Vagina (tissue), 2 donors: ENCODE measurements at regions not wholly inside any gene's neighbourhood (a gene's known extent, or its start where the extent isn't known, plus 50 kb on each side); places are given as distances from the start of the nearest gene placed in this dataset.

ENCODE experiments used
- DNase-seq, 2 donors: peaks; one replicate each; pipeline ENCODE4 v3.0.0-alpha.2; 2017; ENCODE audit errors: extremely low spot score in 2 of 2
- H3K27ac ChIP-seq: fragments of 200-600 bp; sonication (generic); one replicate; pipeline ENCODE4 v1.5.1; 2019
- H3K27me3 ChIP-seq: fragments of 200-600 bp; sonication (generic); one replicate; pipeline ENCODE4 v1.5.1; 2019
- H3K36me3 ChIP-seq, 2 donors: fragments of 200-600 bp; sonication (generic); one replicate each; pipeline ENCODE4 v1.5.1; 2017 to 2019
- H3K4me1 ChIP-seq: fragments of 200-600 bp; sonication (generic); one replicate; pipeline ENCODE4 v1.5.1; 2019
- H3K4me3 ChIP-seq, 2 donors: fragments of 200-600 bp; sonication (generic); 1 replicate in 1 of 2; 2 replicates in 1 of 2; pipeline ENCODE4 v1.5.1; 2016 to 2019
- H3K9me3 ChIP-seq: fragments of 200-600 bp; sonication (generic); one replicate; pipeline ENCODE4 v1.5.1; 2019
- CTCF ChIP-seq, 3 experiments: fragments of 450-650 bp in 2 of 3; fragments of 200-600 bp in 1 of 3; sonication (generic) in 1 of 3; IDR thresholded peaks; one replicate each; pipeline ENCODE4 v1.5.1; 2017 to 2019; ENCODE audit warnings: antibody characterized with exemption in 3 of 3, mild to moderate bottlenecking in 2 of 3, moderate library complexity in 2 of 3
- POLR2A ChIP-seq, 2 donors: fragments of 450-650 bp; IDR thresholded peaks; one replicate each; pipeline ENCODE4 v1.6.1; 2017; ENCODE audit warnings: antibody characterized with exemption in 2 of 2, mild to moderate bottlenecking in 2 of 2, moderate library complexity in 2 of 2
- POLR2AphosphoS5 ChIP-seq, 2 donors: sonication (generic); formaldehyde crosslinking; IDR thresholded peaks; one replicate each; pipeline ENCODE4 v1.9.0; 2017; ENCODE audit warnings: antibody characterized with exemption in 2 of 2, mild to moderate bottlenecking in 2 of 2, low read depth in 1 of 2; ENCODE audit not compliant: insufficient read depth in 1 of 2
- intact Hi-C: fragments of 100-400 bp; cut with DNase I; formaldehyde crosslinking; loops from one replicate; pipeline ENCODE4 v1.15.1; 2023

DNA sequence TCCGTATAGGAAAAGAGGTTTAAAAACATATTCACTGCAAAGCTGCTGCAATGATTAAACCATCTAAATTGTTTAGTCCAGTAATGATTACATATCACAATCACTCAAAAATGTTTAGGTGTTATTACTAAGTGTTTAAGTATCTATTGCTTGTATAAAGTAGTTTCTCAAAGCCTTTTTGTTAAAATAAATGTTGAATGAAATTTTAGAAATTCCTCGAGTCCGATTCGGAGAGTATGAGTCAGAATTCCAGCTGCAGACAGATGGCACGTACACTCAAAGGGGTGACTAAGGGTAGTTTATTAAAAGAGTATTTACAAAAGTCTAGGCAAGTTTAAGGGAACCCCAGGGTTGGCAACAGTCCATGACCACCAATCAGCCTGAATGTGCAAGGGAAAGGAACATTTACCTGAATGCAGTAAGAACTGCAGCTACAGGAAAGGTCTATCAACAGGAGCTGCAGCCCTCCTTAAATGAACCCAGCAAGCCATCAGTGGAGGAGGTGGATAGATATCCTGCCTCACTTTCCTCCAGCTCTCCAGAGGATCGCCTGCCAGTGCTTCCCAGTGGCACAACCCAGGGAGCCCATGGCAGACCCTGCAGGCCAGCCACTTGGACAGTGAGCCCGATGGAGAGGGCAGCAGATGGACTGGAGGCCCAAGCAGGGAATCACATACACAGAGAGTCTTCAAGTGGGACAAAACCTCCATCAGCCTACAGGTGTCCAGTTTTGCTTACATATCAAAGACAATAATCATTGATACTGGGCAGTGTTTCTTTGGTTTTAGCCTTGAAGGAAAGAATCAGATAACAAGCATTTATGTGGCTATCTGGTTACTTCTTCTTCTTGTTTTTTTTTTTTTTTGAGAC is 92.1 kb upstream of the SLC44A3 start:
- no peak for TF ChIP-seq POLR2A (IDR thresholded peaks at IDR 0.05)
- TF ChIP-seq POLR2AphosphoS5 (IDR thresholded peaks at IDR 0.05; ENCODE audit: insufficient read depth in 1 of 2, low read depth in 1 of 2): no peak
- intact Hi-C loops: no loop called here
- H3K4me3 ChIP-seq: no peak overlapping the region
- H3K27me3 ChIP-seq: no peaks in the 10 kb centered on the region
- no peaks in the 10 kb centered on the region for H3K9me3 ChIP-seq
- no peak for DNase-seq
- H3K4me1 ChIP-seq: peaks cover 22% of the 10 kb centered on the region
- no peaks in the 10 kb centered on the region for H3K36me3 ChIP-seq
- H3K27ac ChIP-seq: no peak overlapping the region

- H3K9me3 ChIP-seq: no peaks in the 10 kb centered on the region
- peaks cover 22% of the 10 kb centered on the region for H3K4me1 ChIP-seq
- intact Hi-C loops: no loop called here
- no peak for DNase-seq
- TF ChIP-seq CTCF (IDR thresholded peaks at IDR 0.05) (no peak), POLR2A (IDR thresholded peaks at IDR 0.05) (no peak), POLR2AphosphoS5 (IDR thresholded peaks at IDR 0.05; ENCODE audit: insufficient read depth in 1 of 2, low read depth in 1 of 2) (no peak)
- no peaks in the 10 kb centered on the region for H3K36me3 ChIP-seq
- H3K27me3 ChIP-seq: no peaks in the 10 kb centered on the region
- no peak overlapping the region for H3K27ac ChIP-seq
- no peak overlapping the region for H3K4me3 ChIP-seq
Observed at GRCh38 chr1:94726981-94727685, 93.0 kb upstream of the SLC44A3 start.

GRCh38 chr1:94725566-94725965 is 94.6 kb upstream of the SLC44A3 start:
- intact Hi-C loops: no loop called here
- no peak for DNase-seq
- Histone ChIP-seq H3K4me1 (peaks cover 22% of the 10 kb centered on the region), H3K4me3 (no peak overlapping the region), H3K27ac (no peak overlapping the region), H3K9me3 (no peaks in the 10 kb centered on the region), H3K36me3 (no peaks in the 10 kb centered on the region), H3K27me3 (no peaks in the 10 kb centered on the region)
- TF ChIP-seq POLR2AphosphoS5 (IDR thresholded peaks at IDR 0.05; ENCODE audit: insufficient read depth in 1 of 2, low read depth in 1 of 2) (no peak), CTCF (IDR thresholded peaks at IDR 0.05) (no peak), POLR2A (IDR thresholded peaks at IDR 0.05) (no peak)

DNA sequence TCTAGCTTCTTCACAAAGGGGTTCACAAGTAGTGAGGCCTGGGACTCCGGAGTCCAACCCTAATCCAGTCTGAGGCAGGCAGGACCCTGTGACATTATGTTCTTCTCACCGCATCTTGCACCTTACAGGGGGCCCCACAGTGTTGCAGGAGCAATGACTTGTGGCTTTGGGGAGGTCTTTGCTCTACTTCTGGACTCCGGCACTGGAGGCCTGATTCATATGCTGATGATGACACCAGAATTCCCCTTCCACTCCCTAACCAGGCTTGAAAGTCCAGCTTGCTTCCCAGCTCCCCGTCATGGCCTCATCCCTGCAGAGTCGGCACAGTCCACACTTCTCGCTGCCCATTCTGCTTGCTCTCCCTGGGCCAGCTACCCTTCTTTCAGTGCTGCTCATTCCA is 96.3 kb upstream of the SLC44A3 start:
- H3K9me3 ChIP-seq: no peaks in the 10 kb centered on the region
- no peak for TF ChIP-seq POLR2AphosphoS5 (IDR thresholded peaks at IDR 0.05; ENCODE audit: insufficient read depth in 1 of 2, low read depth in 1 of 2)
- no peak for TF ChIP-seq CTCF (IDR thresholded peaks at IDR 0.05)
- no peak for TF ChIP-seq POLR2A (IDR thresholded peaks at IDR 0.05)
- intact Hi-C loops: no loop called here
- peaks cover 18% of the 10 kb centered on the region for H3K4me1 ChIP-seq
- H3K4me3 ChIP-seq: no peak overlapping the region
- no peak for DNase-seq
- no peak overlapping the region for H3K27ac ChIP-seq
- H3K36me3 ChIP-seq: no peaks in the 10 kb centered on the region
- no peaks in the 10 kb centered on the region for H3K27me3 ChIP-seq

- Histone ChIP-seq H3K4me1 (peaks cover 14% of the 10 kb centered on the region), H3K27ac (no peak overlapping the region), H3K27me3 (no peaks in the 10 kb centered on the region), H3K9me3 (no peaks in the 10 kb centered on the region), H3K4me3 (no peak overlapping the region), H3K36me3 (no peaks in the 10 kb centered on the region)
- TF ChIP-seq CTCF (IDR thresholded peaks at IDR 0.05): no peak
- TF ChIP-seq POLR2A (IDR thresholded peaks at IDR 0.05): no peak
- TF ChIP-seq POLR2AphosphoS5 (IDR thresholded peaks at IDR 0.05; ENCODE audit: insufficient read depth in 1 of 2, low read depth in 1 of 2): no peak
- no peak for DNase-seq
- intact Hi-C loops: no loop called here
Observed at GRCh38 chr1:94723463-94723862, 96.7 kb upstream of the SLC44A3 start.
